NT2/D1 (cell line): ENCODE measurements at regions not wholly inside any gene's neighbourhood (a gene's known extent, or its start where the extent isn't known, plus 50 kb on each side); places are given as distances from the start of the nearest gene placed in this dataset.

Experiments used
- DNase-seq: peaks from one replicate; pipeline ENCODE4 v3.0.0-alpha.2; 2011; ENCODE audit warnings: low read depth, low spot score
- H3K27me3 ChIP-seq: 2 replicates; pipeline ENCODE4 v1.6.0; 2011; ENCODE audit warnings: mild to moderate bottlenecking; ENCODE audit not compliant: insufficient read length, insufficient read depth
- H3K36me3 ChIP-seq: 2 replicates; pipeline ENCODE4 v1.6.1; 2011; ENCODE audit warnings: mild to moderate bottlenecking, low read length, mixed read lengths; ENCODE audit not compliant: insufficient read depth, insufficient read length
- H3K4me1 ChIP-seq: 2 replicates; pipeline ENCODE4 v1.5.1; 2011; ENCODE audit not compliant: insufficient read depth, insufficient read length
- H3K4me3 ChIP-seq: 2 replicates; pipeline ENCODE4 v1.5.1; 2011; ENCODE audit warnings: low read depth; ENCODE audit not compliant: insufficient read length
- H3K9ac ChIP-seq: 2 replicates; pipeline ENCODE4 v1.6.0; 2011; ENCODE audit warnings: low read depth; ENCODE audit not compliant: insufficient read length
- H3K9me3 ChIP-seq: 2 replicates; pipeline ENCODE4 v1.5.1; 2011; ENCODE audit warnings: mild to moderate bottlenecking, low read length; ENCODE audit not compliant: insufficient read depth
- SUZ12 ChIP-seq: IDR thresholded peaks from 2 replicates; pipeline ENCODE4 v1.6.1; 2011; ENCODE audit not compliant: insufficient read length, insufficient read depth; ENCODE audit errors: extremely low read depth
- YY1 ChIP-seq: IDR thresholded peaks from 2 replicates; pipeline ENCODE4 v1.6.1; 2011; ENCODE audit not compliant: insufficient read length, insufficient read depth
- ZNF274 ChIP-seq: IDR thresholded peaks from 2 replicates; pipeline ENCODE4 v1.6.1; 2011; ENCODE audit warnings: mild to moderate bottlenecking, low read depth, low read length

DNA sequence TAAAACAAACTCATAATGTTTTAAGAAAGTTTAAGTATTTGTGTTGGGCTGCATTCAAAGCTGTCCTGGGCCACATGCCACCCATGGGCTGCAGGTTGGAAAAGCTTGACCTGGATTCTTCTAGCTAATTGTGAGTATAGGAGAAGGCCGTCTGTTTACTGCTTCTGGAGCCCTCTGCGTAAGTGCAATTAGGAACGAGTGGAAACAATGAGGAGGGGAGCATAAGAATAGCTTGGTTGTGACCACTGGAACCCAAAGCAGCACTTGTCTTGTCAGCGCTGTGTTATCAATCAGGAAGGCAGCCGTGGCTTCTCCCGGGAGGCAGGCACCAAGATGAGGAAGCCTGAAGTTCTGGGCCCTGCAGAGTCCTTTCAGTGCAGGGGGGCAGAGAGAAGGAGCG is 110.4 kb upstream of the MBNL2 start:
- no peaks in the 10 kb centered on the region for H3K4me1 ChIP-seq
- no peaks in the 10 kb centered on the region for H3K9me3 ChIP-seq
- H3K36me3 ChIP-seq: no peaks in the 10 kb centered on the region
- TF ChIP-seq YY1 (no peak), ZNF274 (no peak), SUZ12 (no peak)
- no peak overlapping the region for H3K9ac ChIP-seq
- no peak overlapping the region for H3K4me3 ChIP-seq
- H3K27me3 ChIP-seq: peaks cover 36% of the 10 kb centered on the region
- no peak for DNase-seq

GRCh38 chr13:97112446-97113152 is 109.5 kb upstream of the MBNL2 start:
- DNase-seq: no peak
- Histone ChIP-seq H3K4me1 (no peaks in the 10 kb centered on the region), H3K27me3 (peaks cover 36% of the 10 kb centered on the region), H3K9ac (no peak overlapping the region), H3K9me3 (no peaks in the 10 kb centered on the region), H3K36me3 (no peaks in the 10 kb centered on the region), H3K4me3 (no peak overlapping the region)
- TF ChIP-seq SUZ12 (no peak), YY1 (no peak), ZNF274 (no peak)

DNA sequence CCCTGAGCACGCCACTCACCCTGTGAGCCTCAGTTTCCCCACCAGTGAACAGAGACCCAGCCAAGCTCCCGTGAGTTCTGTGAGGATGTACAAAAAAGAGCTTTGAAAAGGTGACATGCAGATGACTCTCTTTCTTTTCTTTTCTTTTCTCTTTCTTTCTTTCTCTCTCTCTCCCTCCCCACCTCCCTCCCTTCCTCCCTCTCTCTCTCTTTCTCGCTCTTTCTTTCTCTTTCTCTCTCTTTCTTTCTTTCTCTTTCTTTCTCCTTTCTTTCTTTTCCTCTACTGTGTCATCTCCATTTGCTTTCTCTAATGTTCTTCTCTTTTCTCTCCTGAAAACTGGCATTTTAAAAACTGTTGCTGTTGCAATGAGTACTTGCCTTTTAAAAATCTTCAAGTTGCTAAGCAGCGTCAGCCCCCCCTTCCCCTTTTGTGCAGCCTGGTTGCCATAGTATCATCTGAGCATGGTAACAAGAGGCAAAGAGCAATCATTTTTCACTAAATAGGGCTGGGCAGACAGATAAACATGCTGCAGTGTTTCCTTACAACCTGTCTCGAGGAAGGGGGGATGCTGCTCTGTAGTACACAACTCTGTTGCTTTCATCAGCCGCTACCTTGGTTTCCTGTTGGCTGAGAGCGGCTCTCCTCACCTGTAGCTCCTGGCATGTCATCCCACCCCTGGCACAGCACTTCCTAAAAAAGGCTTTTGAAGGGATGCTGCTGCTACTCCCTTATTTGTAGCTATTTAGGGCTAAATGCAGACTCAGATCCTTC is 108.7 kb upstream of the MBNL2 start:
- H3K4me1 ChIP-seq: no peaks in the 10 kb centered on the region
- H3K4me3 ChIP-seq: no peak overlapping the region
- no peak overlapping the region for H3K9ac ChIP-seq
- TF ChIP-seq SUZ12 (no peak), YY1 (no peak), ZNF274 (no peak)
- H3K36me3 ChIP-seq: no peaks in the 10 kb centered on the region
- DNase-seq: no peak
- peaks cover 35% of the 10 kb centered on the region for H3K27me3 ChIP-seq
- H3K9me3 ChIP-seq: no peaks in the 10 kb centered on the region

GRCh38 chr13:97114651-97115050 is 107.5 kb upstream of the MBNL2 start:
- Histone ChIP-seq H3K27me3 (peaks cover 24% of the 10 kb centered on the region), H3K36me3 (no peaks in the 10 kb centered on the region), H3K4me3 (no peak overlapping the region), H3K4me1 (no peaks in the 10 kb centered on the region), H3K9ac (no peak overlapping the region), H3K9me3 (no peaks in the 10 kb centered on the region)
- DNase-seq: no peak
- TF ChIP-seq SUZ12 (no peak), ZNF274 (no peak), YY1 (no peak)

DNA sequence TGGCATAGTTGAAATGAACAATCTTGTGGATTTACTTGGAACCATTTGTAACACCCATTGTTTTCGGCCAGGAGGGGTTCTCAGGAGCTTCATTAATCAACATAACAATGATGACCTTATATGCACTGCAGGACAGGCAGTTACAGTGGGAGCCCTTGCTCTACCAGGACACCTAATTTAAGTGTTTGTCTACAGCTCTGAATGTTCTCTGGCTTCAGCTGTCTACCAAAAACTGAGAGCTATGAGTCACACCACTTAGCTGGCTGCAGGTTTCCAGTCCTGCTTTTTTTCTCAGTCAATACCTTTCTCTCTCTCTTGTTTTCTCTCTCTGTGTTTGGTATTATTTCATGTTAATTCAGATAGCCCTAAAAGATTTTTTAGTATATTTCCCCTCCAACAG is 105.4 kb upstream of the MBNL2 start:
- DNase-seq: peak; percentile 42

DNA sequence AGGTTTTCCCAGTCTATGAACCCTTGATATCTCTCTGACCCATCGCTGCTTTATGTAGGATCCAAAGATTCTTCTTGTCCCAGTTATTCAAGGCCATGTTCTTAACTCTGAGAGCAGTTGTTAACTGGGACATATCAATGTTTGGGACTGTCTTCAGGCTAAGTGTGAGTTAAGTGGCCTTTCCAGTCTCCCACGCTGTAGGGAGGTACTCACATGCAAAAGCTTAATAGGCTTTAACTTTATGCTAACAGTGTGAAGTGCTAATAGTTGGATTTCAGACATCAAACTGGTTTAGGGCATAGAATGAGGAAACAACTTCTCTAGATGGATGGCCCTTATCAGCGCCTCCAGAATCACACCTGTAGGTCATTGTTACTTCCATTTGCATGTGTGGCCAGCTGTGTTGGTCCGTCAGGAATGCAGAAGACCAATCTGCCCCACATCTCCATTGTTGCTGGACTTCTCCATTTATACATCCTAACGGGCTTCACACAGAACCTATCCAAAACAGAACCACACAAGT is 104.7 kb upstream of the MBNL2 start:
- Histone ChIP-seq H3K4me3 (no peak overlapping the region), H3K27me3 (peaks cover 17% of the 10 kb centered on the region), H3K9ac (no peak overlapping the region), H3K4me1 (no peaks in the 10 kb centered on the region), H3K36me3 (no peaks in the 10 kb centered on the region), H3K9me3 (no peaks in the 10 kb centered on the region)
- no peak for TF ChIP-seq YY1
- TF ChIP-seq SUZ12: no peak
- no peak for TF ChIP-seq ZNF274
- no peak for DNase-seq

More for the DNA sequence above, 105.4 kb upstream of the MBNL2 start:
- no peaks in the 10 kb centered on the region for H3K9me3 ChIP-seq
- TF ChIP-seq YY1 (no peak), ZNF274 (no peak), SUZ12 (no peak)
- H3K27me3 ChIP-seq: peaks cover 17% of the 10 kb centered on the region
- no peaks in the 10 kb centered on the region for H3K36me3 ChIP-seq
- no peak overlapping the region for H3K9ac ChIP-seq
- H3K4me3 ChIP-seq: no peak overlapping the region
- H3K4me1 ChIP-seq: no peaks in the 10 kb centered on the region

GRCh38 chr13:97119943-97120342 is 102.2 kb upstream of the MBNL2 start:
- H3K4me1 ChIP-seq: no peaks in the 10 kb centered on the region
- H3K9me3 ChIP-seq: no peaks in the 10 kb centered on the region
- no peak overlapping the region for H3K4me3 ChIP-seq
- no peak for TF ChIP-seq YY1
- TF ChIP-seq SUZ12: no peak
- TF ChIP-seq ZNF274: no peak
- no peak overlapping the region for H3K9ac ChIP-seq
- no peak for DNase-seq
- no peaks in the 10 kb centered on the region for H3K36me3 ChIP-seq
- peaks cover 2% of the 10 kb centered on the region for H3K27me3 ChIP-seq
